ENCODE measurements at regions not wholly inside any gene's neighbourhood (a gene's known extent, or its start where the extent isn't known, plus 50 kb on each side); places are given as distances from the start of the nearest gene placed in this dataset.

DNA sequence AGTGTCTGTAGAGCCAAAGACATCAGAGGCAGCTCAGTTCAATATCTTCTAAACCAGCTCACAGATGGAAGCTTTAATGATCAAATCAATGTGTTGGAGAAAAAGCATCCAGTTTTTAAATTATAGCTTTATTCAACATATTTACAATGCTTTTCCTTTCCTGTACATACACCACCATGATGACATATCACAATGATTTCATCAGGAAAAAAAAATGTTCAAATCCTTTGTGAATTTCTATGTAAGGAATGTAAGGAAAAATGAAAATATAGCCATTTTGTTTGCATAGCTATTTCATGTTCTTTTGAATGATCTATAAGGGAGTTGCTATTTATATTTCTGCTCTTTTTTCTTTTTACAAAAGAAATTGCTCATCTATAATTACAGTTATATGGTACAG is 134.7 kb upstream of the CDH20 start:
- no peak for DNase-seq (ENCODE audit: low read depth, low spot score)
- in situ Hi-C loops (cut with HindIII; ENCODE audit: low pct_unique_long_range_greater_than_20kb, low sequenced_read_pairs) = no loop called here

DNA sequence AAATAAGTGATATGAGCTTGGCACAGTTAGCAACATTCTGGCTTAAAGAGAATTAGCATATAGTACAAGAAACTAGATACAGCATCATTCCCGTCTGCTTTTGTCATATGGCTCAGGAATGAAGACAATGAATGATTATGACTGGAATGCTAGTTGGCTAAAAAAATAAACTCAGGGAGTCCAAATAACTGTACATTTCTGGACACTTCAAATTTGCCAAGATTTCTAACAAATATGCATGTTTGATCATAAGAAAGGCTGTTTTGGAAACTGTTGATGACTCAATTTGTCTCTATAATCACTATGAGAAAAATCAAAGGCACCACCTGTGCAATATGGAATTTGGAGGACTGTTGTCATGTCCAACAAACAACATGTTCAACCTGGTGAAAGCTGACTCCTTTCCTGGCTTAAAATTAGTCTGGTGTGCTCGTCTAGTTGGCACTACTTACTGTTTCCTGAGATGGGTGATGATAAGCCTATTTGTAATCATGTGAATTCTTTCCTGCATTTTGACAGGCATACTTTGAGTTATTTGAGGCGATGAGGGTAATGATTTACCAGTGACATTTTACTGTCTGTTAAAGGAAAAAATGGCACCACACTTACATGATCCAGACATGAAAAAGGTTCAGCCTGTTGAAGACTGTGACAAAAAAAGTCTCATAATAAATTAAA is 133.9 kb upstream of the CDH20 start:
- no peak for DNase-seq (ENCODE audit: low read depth, low spot score)
- in situ Hi-C loops (cut with HindIII; ENCODE audit: low pct_unique_long_range_greater_than_20kb, low sequenced_read_pairs) = no loop called here

DNA sequence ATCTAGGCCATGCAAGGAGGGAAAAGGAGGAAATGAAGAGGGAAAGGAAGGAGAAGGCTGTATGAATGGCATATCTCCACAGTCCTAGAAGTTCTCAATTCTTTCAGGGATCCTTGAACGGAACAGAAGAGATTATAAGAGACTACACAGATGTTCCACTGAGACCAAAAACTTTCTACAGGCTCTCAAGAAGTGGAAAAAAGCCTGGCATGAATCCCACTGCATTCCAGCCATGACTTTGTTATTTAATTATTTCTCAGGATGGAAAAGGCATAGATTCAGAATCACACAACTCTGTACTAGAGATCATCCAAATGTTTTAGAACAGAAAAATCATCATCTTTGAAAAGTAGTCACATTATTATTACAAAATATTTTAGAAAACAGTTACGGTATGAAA is 131.7 kb upstream of the CDH20 start:
- in situ Hi-C loops (cut with HindIII; ENCODE audit: low pct_unique_long_range_greater_than_20kb, low sequenced_read_pairs) = no loop called here

DNA sequence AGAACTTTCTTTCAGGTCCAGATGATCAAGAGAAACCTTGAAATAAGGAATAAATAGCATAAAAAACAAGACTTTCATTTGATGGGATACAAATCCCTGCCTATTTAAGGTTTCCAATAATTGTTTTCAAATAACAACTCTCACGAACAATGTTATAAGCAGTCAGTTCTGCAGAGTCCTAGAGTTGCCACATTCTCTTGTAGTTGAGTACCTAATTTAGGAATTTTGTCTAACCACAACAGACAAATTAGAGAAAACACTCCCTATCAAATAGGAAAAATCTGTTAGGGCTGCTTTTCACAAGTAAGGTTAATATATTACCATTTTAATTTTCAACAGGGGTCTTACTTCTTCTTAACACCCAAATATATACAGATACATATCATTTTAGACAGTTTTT is 130.1 kb upstream of the CDH20 start:
- in situ Hi-C loops (cut with HindIII; ENCODE audit: low pct_unique_long_range_greater_than_20kb, low sequenced_read_pairs) = no loop called here
- DNase-seq (ENCODE audit: low read depth, low spot score) = no peak

More for the DNA sequence above, 131.7 kb upstream of the CDH20 start:
- no peak for DNase-seq (ENCODE audit: low read depth, low spot score)

DNA sequence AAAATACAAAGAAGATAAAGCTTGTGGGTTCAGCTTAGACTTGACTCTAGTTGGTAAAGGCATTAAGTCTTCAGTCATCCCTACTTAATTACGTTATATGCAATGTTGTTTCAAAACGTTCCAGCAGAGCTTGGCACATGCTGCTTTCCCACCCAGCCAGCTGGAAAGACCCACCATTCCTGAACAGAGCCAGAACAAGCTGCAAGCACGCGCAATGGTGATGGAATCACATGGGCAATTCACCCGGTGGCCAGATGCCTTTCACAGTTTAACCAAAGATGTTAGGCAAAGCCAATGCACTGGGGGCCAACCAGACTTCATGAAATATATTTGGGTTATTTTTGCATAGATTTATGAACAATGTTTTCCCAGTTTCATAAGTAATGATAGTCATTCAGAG is 123.4 kb upstream of the CDH20 start:
- in situ Hi-C loops (cut with HindIII; ENCODE audit: low pct_unique_long_range_greater_than_20kb, low sequenced_read_pairs) = no loop called here
- DNase-seq (ENCODE audit: low read depth, low spot score) = no peak

DNA sequence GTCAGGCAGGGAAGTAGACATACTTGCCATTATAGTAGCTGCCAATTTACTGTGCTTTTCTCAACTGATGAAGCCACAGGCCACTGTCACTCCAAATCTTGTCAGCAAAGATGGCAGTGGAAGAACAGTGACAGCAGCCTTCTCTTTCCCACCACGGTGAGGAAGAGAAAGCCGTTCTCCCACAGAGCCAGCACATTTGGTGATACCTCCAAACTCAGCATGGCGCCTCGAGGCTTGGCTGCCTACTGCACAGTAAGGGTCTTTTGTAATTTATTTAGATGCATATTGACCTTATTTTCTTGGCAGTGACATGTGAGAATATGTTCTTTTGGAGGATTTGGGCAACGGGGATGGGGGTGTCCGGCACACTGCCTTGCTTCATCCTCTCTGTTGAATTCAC is 117.2 kb upstream of the CDH20 start:
- in situ Hi-C loops (cut with HindIII; ENCODE audit: low pct_unique_long_range_greater_than_20kb, low sequenced_read_pairs) = no loop called here

DNA sequence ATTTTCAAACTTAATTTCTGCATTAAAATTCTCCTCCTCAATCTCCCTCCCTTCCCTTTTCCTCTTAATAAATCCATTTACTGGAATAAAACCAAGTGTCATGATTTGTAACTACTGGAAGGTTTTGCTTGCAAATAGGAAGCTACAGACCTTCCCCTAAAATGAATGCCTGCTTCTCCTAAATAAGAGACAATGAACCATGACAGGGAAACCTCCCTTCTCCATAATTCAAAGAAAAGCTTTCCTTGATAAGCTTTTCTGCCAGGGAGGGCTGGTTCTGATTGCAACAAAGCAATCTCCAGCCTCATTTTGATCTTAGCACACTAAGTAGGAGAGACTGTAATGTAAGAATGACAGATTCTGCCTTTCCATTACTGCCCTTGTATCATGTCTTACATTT is 111.0 kb upstream of the CDH20 start:
- in situ Hi-C loops (cut with HindIII; ENCODE audit: low pct_unique_long_range_greater_than_20kb, low sequenced_read_pairs) = no loop called here
- DNase-seq (ENCODE audit: low read depth, low spot score) = no peak

More for the DNA sequence above, 117.2 kb upstream of the CDH20 start:
- DNase-seq (ENCODE audit: low read depth, low spot score) = no peak

DNA sequence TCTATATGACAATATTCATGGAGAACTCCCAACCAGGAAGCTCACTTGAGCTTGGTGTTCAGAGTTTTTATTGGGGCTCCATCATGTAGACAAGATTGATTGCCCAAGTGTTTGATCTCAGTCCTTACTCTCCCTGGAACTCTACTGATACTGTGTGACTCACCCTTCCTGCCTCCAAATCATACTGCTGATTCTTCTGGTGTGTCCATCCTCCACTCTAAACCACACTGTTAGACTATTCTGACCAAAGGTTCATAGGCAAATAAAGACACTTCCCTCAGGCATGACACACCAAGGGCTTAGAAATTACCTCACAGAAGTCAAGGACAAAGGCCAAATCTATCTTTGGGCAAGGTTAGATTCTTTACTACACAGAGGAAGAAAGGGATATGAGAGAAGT is 107.9 kb upstream of the CDH20 start:
- in situ Hi-C loops (cut with HindIII; ENCODE audit: low pct_unique_long_range_greater_than_20kb, low sequenced_read_pairs) = no loop called here
- DNase-seq (ENCODE audit: low read depth, low spot score) = no peak

DNA sequence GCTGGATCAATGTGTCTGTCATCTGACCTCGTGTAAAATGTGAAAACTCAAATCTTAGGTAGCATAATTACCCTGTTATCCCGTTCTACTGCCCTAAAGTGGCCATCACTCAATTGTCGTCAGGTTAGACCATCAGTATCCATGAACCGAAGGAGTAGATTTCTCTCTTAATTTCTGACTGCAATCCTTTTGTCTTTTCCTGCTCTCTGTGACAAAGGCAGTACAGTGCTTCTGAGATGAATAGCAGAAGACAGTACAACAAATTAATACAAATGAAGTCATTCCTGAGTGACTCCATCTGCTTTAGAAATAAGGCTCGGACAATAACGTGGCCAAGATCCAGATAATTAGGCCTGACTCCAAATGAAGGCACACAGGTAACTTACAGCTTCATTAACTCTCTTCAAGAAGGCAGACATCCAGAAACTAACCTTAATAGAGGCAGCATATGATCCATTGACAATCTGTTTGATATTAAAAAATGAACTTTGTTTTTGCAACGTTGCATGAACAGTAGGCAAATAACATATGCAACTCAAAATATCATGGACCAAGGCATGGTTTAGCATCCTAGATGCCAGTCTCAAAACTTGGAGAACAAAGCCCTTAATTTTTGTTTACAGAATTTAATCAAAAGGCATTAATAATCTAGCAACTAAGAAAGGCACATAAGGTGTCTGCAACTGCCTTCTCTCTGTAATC is 96.7 kb upstream of the CDH20 start:
- no peak for DNase-seq (ENCODE audit: low read depth, low spot score)
- in situ Hi-C loops (cut with HindIII; ENCODE audit: low pct_unique_long_range_greater_than_20kb, low sequenced_read_pairs) = no loop called here

DNA sequence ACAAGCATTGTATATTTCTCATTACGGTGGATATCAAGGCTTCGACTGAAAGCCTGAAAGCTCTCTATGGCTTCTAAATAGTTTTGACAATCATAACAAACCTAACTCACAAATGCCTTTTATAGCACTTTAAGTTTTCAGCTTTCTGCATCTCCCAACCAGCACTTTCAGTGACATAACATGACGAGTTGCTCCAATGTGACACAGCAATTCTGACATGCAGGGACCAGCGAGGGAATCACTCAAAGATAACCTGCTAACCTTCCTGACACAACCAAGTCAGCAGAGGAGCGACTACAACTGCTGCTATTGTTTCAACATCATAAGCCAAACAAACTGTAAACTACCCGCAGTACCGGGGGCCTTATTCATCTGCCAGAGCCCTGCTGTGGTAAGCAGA is 95.7 kb upstream of the CDH20 start:
- no peak for DNase-seq (ENCODE audit: low read depth, low spot score)
- in situ Hi-C loops (cut with HindIII; ENCODE audit: low pct_unique_long_range_greater_than_20kb, low sequenced_read_pairs) = no loop called here

DNA sequence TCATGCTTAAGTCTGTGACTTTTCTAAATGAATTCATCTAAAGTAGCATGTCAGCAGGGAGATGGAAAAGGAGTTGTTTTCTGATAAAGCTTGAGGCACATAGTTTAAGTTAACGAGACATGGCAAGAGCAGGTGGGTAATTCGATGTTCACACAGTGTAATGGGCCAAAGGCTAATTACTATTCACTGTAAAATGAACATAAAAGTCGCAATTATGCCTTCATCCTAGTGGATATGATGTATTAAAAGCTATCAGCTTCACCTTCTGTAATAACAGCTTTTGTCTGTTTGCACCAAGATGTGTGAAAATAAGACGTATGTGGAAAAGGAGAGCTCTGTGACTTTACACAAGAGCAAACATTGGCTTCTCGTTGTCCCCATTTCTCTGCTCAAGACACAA is 94.2 kb upstream of the CDH20 start:
- in situ Hi-C loops (cut with HindIII; ENCODE audit: low pct_unique_long_range_greater_than_20kb, low sequenced_read_pairs) = no loop called here
- no peak for DNase-seq (ENCODE audit: low read depth, low spot score)

DNA sequence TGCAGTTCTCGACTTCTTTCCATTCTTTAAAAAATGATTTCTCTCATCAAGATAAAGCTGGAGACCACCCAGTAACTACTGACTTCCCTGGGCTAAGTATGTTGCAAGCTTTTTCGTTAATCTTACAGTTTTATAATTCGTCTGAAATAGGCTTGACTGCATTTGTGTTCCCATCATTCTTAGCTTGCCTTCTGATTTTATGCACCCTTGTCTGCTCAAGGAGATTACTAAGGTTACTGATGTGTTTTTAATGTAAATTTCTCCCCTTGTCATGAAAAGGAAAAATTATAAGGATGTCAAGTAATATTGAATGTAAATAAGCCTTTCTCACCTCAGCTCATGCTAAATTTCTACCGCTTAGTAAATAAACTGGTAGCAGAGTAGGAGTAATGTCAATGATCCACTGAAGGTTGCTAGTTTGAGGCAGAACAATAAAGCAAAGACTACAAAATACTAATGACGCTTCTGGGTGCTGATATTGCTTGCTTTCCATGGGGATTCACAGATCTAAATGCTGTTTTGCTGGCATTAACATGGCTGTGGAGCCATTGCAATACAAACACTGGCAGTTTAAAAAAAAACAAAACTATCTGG is 91.9 kb upstream of the CDH20 start:
- in situ Hi-C loops (cut with HindIII; ENCODE audit: low pct_unique_long_range_greater_than_20kb, low sequenced_read_pairs) = no loop called here
- DNase-seq (ENCODE audit: low read depth, low spot score) = no peak

DNA sequence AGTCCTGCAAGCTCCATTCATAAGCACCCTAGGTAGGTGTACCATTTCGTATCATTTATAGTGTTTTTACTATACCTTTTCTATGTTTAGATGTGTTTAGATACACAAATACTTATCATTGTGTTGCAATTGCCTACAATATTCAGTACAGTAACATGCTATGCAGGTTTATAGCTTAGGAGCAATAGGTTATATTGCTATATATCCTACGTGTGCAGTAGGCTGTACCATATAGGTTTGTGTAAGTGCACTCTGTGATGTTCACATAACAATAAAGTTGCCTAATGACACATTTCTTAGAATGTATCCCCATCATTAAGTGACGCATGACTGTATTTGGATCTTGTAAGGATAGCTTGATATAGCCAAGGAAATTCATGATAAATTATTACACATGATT is 88.6 kb upstream of the CDH20 start:
- in situ Hi-C loops (cut with HindIII; ENCODE audit: low pct_unique_long_range_greater_than_20kb, low sequenced_read_pairs) = no loop called here
- no peak for DNase-seq (ENCODE audit: low read depth, low spot score)

DNA sequence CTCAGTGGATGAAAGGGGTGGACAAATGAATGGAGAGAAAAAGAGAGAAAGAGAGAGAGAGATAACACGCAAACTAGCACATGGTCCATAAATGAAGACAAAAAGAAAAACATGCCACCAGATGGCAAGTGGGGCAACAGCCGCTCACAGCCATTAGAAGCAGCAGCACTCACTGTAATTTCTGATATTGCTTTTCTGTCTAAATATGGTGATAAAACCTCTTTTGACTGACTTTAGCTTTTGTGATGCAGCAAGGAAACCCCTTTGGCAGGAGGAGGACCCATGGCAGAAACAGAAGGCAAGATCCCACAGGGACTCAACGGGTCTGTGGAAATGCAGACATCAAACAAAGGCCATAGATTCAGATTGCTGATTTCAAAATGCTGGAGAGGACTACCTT is 88.0 kb upstream of the CDH20 start:
- in situ Hi-C loops (cut with HindIII; ENCODE audit: low pct_unique_long_range_greater_than_20kb, low sequenced_read_pairs) = no loop called here
- DNase-seq (ENCODE audit: low read depth, low spot score) = no peak

DNA sequence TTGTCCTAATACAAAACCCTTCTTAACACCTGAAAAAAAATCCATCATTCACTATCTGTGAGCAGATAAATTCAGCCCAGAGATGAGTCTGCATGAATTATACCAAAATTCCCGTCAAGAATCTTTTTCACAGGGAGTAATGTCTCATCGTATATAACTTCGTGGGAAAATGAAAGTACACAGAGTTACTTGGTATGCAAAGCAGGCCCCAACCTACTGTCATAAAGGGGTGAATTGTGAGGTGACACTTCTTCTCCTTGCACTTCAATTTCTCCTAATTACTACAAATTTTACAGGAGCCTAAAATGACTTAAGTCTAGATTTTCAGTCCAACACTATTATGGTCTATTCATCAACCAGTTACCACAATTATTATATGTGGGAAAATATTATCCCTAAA is 84.6 kb upstream of the CDH20 start:
- in situ Hi-C loops (cut with HindIII; ENCODE audit: low pct_unique_long_range_greater_than_20kb, low sequenced_read_pairs) = no loop called here
- no peak for DNase-seq (ENCODE audit: low read depth, low spot score)

DNA sequence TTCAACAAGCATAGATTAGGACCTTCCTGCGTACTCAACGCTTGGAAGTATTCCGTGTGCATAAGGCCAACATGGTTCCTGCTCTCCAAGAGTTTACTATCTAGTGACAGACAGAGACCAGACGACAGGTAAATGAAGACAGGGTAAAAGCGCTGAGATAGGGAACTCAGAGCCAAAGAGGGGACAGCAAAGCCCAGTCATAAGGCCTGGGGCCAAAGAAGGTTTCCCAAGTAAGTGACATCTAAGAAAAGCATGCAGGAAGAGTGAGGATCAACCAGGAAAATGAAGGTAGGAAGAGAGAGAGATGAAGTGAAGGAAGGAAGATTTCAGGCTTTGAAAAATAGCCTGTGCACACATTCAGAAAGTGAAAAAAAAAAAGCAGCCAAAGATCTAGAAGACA is 76.9 kb upstream of the CDH20 start:
- in situ Hi-C loops (cut with HindIII; ENCODE audit: low pct_unique_long_range_greater_than_20kb, low sequenced_read_pairs) = no loop called here
- no peak for DNase-seq (ENCODE audit: low read depth, low spot score)

DNA sequence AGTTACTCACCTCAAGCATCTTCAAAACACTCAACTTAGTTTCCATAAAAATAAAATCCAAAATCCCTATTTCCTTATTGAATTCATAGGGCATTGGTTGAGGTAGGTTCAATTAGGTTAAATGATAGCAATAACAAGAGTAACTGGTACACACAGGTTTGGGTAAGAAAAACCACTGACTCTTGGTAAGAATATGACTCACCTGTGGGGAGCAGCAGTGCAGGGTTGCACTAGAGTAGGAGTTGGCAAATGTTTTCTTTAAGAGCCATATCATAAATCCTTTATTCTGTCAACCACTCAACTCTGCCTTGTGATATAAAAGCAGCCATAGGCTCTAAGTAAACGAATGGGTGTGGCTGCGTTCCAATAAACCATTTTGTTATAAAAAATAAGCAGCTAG is 71.4 kb upstream of the CDH20 start:
- DNase-seq (ENCODE audit: low read depth, low spot score) = no peak
- in situ Hi-C loops (cut with HindIII; ENCODE audit: low pct_unique_long_range_greater_than_20kb, low sequenced_read_pairs) = no loop called here

DNA sequence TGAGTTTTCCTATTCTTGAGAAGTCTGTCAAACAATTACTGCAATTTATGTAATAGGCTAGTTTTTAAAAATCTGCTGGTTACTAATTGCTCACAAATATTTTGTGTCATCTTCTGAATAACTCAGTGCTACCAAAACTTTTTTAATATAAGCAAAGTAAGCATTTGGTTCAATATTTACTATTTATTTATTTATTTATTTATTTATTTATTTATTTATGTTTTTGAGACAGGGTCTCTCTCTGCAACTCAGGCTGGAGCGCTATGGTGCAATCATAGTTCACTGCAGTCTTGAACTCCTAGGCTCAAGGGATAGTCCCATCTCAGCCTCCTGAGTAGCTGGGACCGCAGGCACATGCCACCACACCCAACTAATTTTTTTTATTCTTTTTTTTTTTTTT is 60.4 kb upstream of the CDH20 start:
- in situ Hi-C loops (cut with HindIII; ENCODE audit: low pct_unique_long_range_greater_than_20kb, low sequenced_read_pairs) = no loop called here
- no peak for DNase-seq (ENCODE audit: low read depth, low spot score)

DNA sequence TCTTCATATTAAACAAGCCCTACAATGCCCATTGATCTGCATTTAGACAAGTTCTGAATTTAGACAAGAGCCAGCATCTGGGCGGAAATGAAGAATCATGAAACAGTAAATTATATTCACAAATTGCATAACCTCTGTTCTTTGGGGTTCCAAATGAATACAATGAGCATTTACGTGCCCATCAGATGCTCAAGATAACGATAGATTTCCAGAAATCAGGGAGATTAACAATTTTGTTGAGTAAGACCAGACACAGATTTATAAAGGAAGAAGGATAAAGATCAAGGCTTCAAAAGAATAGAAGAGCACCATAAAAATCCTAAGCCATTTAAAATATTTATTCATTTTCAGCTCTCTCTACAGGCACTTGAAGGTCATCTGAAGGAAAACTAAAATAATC is 59.7 kb upstream of the CDH20 start:
- in situ Hi-C loops (cut with HindIII; ENCODE audit: low pct_unique_long_range_greater_than_20kb, low sequenced_read_pairs) = no loop called here
- DNase-seq (ENCODE audit: low read depth, low spot score) = no peak

Measured in SK-MEL-5 (cell line).